ENCODE measurements at regions not wholly inside any gene's neighbourhood (a gene's known extent, or its start where the extent isn't known, plus 50 kb on each side); places are given as distances from the start of the nearest gene placed in this dataset.

GRCh38 chr13:29903543-29903942 is 53.1 kb upstream of the UBL3 start:
- TF ChIP-seq CTCF (IDR thresholded peaks at IDR 0.05; ENCODE audit: control insufficient read depth, insufficient read depth, low read depth, low read length, missing control alignments), result no peak

GRCh38 chr13:29902632-29903305 is 52.4 kb upstream of the UBL3 start:
- H3K4me3 ChIP-seq (ENCODE audit: control insufficient read depth, low read depth, low read length), result no peak overlapping the region
- TF ChIP-seq CTCF (IDR thresholded peaks at IDR 0.05; ENCODE audit: control insufficient read depth, insufficient read depth, low read depth, low read length, missing control alignments), result no peak
- DNase-seq (ENCODE audit: low read depth), result no peak

More at GRCh38 chr13:29903543-29903942, 53.1 kb upstream of the UBL3 start:
- no peak overlapping the region for H3K4me3 ChIP-seq (ENCODE audit: control insufficient read depth, low read depth, low read length)
- DNase-seq (ENCODE audit: low read depth), result no peak

GRCh38 chr13:29901710-29902631 is 51.6 kb upstream of the UBL3 start:
- H3K4me3 ChIP-seq (ENCODE audit: control insufficient read depth, low read depth, low read length), result no peak overlapping the region
- no peak for TF ChIP-seq CTCF (IDR thresholded peaks at IDR 0.05; ENCODE audit: control insufficient read depth, insufficient read depth, low read depth, low read length, missing control alignments)
- DNase-seq (ENCODE audit: low read depth), result peak; percentile 79
